ENCODE measurements at regions not wholly inside any gene's neighbourhood (a gene's known extent, or its start where the extent isn't known, plus 50 kb on each side); places are given as distances from the start of the nearest gene placed in this dataset.

GRCh38 chr2:198917926-198918720 is 539.6 kb downstream of the SATB2 start:
- no peak overlapping the region for H3K9ac ChIP-seq (replicated peaks; ENCODE audit: extremely low read depth, insufficient read depth, low read length)
- no peaks in the 10 kb centered on the region for H3K79me2 ChIP-seq (ENCODE audit: control insufficient read depth, insufficient read depth, low read length)
- H3K4me3 ChIP-seq (replicated peaks in 1 of 3; ENCODE audit: insufficient read depth in 1 of 3, low read depth in 1 of 3, low read length in 3 of 3), result no peak overlapping the region
- no peaks in the 10 kb centered on the region for H3K9me1 ChIP-seq (replicated peaks; ENCODE audit: control insufficient read depth, extremely low read depth, insufficient read depth, low read length)
- no peak for TF ChIP-seq MAX (IDR thresholded peaks at IDR 0.05; ENCODE audit: insufficient read depth, insufficient read length)
- TF ChIP-seq POLR2A (IDR thresholded peaks at IDR 0.05; ENCODE audit: low read depth, low read length), result no peak
- TF ChIP-seq EZH2 (IDR thresholded peaks at IDR 0.05; ENCODE audit: borderline replicate concordance, low read depth, low read length, severe bottlenecking), result no peak
- TF ChIP-seq FOS (IDR thresholded peaks at IDR 0.05; ENCODE audit: borderline replicate concordance, insufficient read depth, low read length), result no peak
- no peak for TF ChIP-seq GATA2 (IDR thresholded peaks at IDR 0.05; ENCODE audit: insufficient read depth, insufficient read length, low read depth, low read length)
- POLR2A ChIA-PET, result no interaction called here
- no peak overlapping the region for H3K4me2 ChIP-seq (ENCODE audit: insufficient read depth, low read length)
- intact Hi-C loops (cut with micrococcal nuclease) (no loop called here), dilution Hi-C loops (cut with MboI; ENCODE audit: extremely low pct_ligation_motif_present, low sequenced_read_pairs) (no loop called here)
- FAIRE-seq (no peak), DNase-seq (ENCODE audit: low read depth, low spot score) (no peak)
- peaks cover 4% of the 10 kb centered on the region for H3K9me3 ChIP-seq (replicated peaks; ENCODE audit: control insufficient read depth, insufficient read depth, low read length)
- CTCF ChIA-PET, result no interaction called here
- no peaks in the 10 kb centered on the region for H3K36me3 ChIP-seq (ENCODE audit: control insufficient read depth in 2 of 2, extremely low read depth in 1 of 2, insufficient read depth in 2 of 2, low read length in 2 of 2)
- H3K27ac ChIP-seq (ENCODE audit: insufficient read depth, low read depth, low read length), result no peak overlapping the region
- H3K4me1 ChIP-seq (ENCODE audit: control insufficient read depth, extremely low read depth, insufficient read depth, low read length), result no peaks in the 10 kb centered on the region
- H4K20me1 ChIP-seq (replicated peaks; ENCODE audit: control insufficient read depth, extremely low read depth, insufficient read depth, low read length), result no peaks in the 10 kb centered on the region
- BruUV-seq (replicated peaks), result no TSS peak
- no peaks in the 10 kb centered on the region for H3K27me3 ChIP-seq (ENCODE audit: control insufficient read depth in 2 of 2, insufficient read depth in 2 of 2, low read length in 2 of 2)
- no peak overlapping the region for H2AFZ ChIP-seq (ENCODE audit: low read depth, low read length)

- no TSS peak for BruUV-seq (replicated peaks)
- Histone ChIP-seq H3K4me1 (ENCODE audit: control insufficient read depth, extremely low read depth, insufficient read depth, low read length) (no peaks in the 10 kb centered on the region), H3K4me2 (ENCODE audit: insufficient read depth, low read length) (no peak overlapping the region), H3K27me3 (ENCODE audit: control insufficient read depth in 2 of 2, insufficient read depth in 2 of 2, low read length in 2 of 2) (no peaks in the 10 kb centered on the region), H3K27ac (ENCODE audit: insufficient read depth, low read depth, low read length) (no peak overlapping the region), H3K4me3 (replicated peaks in 1 of 3; ENCODE audit: insufficient read depth in 1 of 3, low read depth in 1 of 3, low read length in 3 of 3) (no peak overlapping the region), H3K9me1 (replicated peaks; ENCODE audit: control insufficient read depth, extremely low read depth, insufficient read depth, low read length) (no peaks in the 10 kb centered on the region), H2AFZ (ENCODE audit: low read depth, low read length) (no peak overlapping the region), H3K9ac (replicated peaks; ENCODE audit: extremely low read depth, insufficient read depth, low read length) (no peak overlapping the region), H4K20me1 (replicated peaks; ENCODE audit: control insufficient read depth, extremely low read depth, insufficient read depth, low read length) (no peaks in the 10 kb centered on the region), H3K36me3 (ENCODE audit: control insufficient read depth in 2 of 2, extremely low read depth in 1 of 2, insufficient read depth in 2 of 2, low read length in 2 of 2) (no peaks in the 10 kb centered on the region), H3K79me2 (ENCODE audit: control insufficient read depth, insufficient read depth, low read length) (no peaks in the 10 kb centered on the region), H3K9me3 (replicated peaks; ENCODE audit: control insufficient read depth, insufficient read depth, low read length) (peaks cover 4% of the 10 kb centered on the region)
- no peak for DNase-seq (ENCODE audit: low read depth, low spot score)
- ChIA-PET CTCF (interaction anchor here (0.6 kb wide), 1 partner anchor 383 kb away, joined by 3 read pairs; no protein-coding TSS in a partner anchor), POLR2A (no interaction called here)
- intact Hi-C loops (cut with micrococcal nuclease) (no loop called here), dilution Hi-C loops (cut with MboI; ENCODE audit: extremely low pct_ligation_motif_present, low sequenced_read_pairs) (no loop called here)
- TF ChIP-seq POLR2AphosphoS5 (IDR thresholded peaks at IDR 0.05; ENCODE audit: insufficient read depth, low read depth, low read length) (no peak), GATA2 (IDR thresholded peaks at IDR 0.05; ENCODE audit: insufficient read depth, insufficient read length, low read depth, low read length) (no peak), MYC (IDR thresholded peaks at IDR 0.05; ENCODE audit: low read depth, low read length) (no peak), FOS (IDR thresholded peaks at IDR 0.05; ENCODE audit: borderline replicate concordance, insufficient read depth, low read length) (no peak), MAX (IDR thresholded peaks at IDR 0.05; ENCODE audit: insufficient read depth, insufficient read length) (no peak)
- FAIRE-seq, result no peak
Observed at GRCh38 chr2:198917275-198917674, 540.5 kb downstream of the SATB2 start.
